ENCODE measurements at regions not wholly inside any gene's neighbourhood (a gene's known extent, or its start where the extent isn't known, plus 50 kb on each side); places are given as distances from the start of the nearest gene placed in this dataset.
"Not testable (repeated sequence)": the region's sequence is repeated elsewhere in the genome, so short reads cannot be mapped to it uniquely, and the experiment has no call there.

GRCh38 chr18:6570581-6571238, 156.0 kb upstream of the L3MBTL4 start:
- H3K36me3 ChIP-seq (ENCODE audit: control insufficient read depth in 2 of 2, extremely low read depth in 1 of 2, insufficient read depth in 2 of 2, low read length in 2 of 2) = no peaks in the 10 kb centered on the region
- H3K4me3 ChIP-seq (ENCODE audit: control insufficient read depth in 2 of 3, extremely low read depth in 1 of 3, insufficient read depth in 2 of 3, low read depth in 1 of 3, low read length in 3 of 3) = no peak overlapping the region
- no peaks in the 10 kb centered on the region for H4K20me1 ChIP-seq (ENCODE audit: control insufficient read depth, extremely low read depth, insufficient read depth, low read length)
- H3K27me3 ChIP-seq (ENCODE audit: control insufficient read depth, extremely low read depth, insufficient read depth, low read length) = no peaks in the 10 kb centered on the region
- H2AFZ ChIP-seq (ENCODE audit: control insufficient read depth, low read length) = no peak overlapping the region
- H3K27ac ChIP-seq (ENCODE audit: control insufficient read depth, insufficient read depth, low read length) = no peak overlapping the region
- H3K79me2 ChIP-seq (ENCODE audit: control insufficient read depth, insufficient read depth, low read length) = no peaks in the 10 kb centered on the region
- DNase-seq (ENCODE audit: low read depth, low spot score) (no peak), FAIRE-seq (no peak)
- TF ChIP-seq, protein P1, sequence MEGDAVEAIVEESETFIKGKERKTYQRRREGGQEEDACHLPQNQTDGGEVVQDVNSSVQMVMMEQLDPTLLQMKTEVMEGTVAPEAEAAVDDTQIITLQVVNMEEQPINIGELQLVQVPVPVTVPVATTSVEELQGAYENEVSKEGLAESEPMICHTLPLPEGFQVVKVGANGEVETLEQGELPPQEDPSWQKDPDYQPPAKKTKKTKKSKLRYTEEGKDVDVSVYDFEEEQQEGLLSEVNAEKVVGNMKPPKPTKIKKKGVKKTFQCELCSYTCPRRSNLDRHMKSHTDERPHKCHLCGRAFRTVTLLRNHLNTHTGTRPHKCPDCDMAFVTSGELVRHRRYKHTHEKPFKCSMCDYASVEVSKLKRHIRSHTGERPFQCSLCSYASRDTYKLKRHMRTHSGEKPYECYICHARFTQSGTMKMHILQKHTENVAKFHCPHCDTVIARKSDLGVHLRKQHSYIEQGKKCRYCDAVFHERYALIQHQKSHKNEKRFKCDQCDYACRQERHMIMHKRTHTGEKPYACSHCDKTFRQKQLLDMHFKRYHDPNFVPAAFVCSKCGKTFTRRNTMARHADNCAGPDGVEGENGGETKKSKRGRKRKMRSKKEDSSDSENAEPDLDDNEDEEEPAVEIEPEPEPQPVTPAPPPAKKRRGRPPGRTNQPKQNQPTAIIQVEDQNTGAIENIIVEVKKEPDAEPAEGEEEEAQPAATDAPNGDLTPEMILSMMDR (optimal IDR thresholded peaks at IDR 0.05 in 1 of 3, IDR thresholded peaks at IDR 0.05 in 1 of 3, conservative IDR thresholded peaks at IDR 0.05 in 1 of 3; ENCODE audit: extremely low read depth in 1 of 3, insufficient read depth in 2 of 3, low read length in 3 of 3) = no peak
- TF ChIP-seq EZH2 (IDR thresholded peaks at IDR 0.05; ENCODE audit: low read length) = no peak
- dilution Hi-C loops (cut with MboI; ENCODE audit: extremely low pct_ligation_motif_present, low sequenced_read_pairs) = no loop called here
- peaks cover 14% of the 10 kb centered on the region for H3K4me1 ChIP-seq (ENCODE audit: control insufficient read depth, extremely low read depth, insufficient read depth, low read length)
- no peak overlapping the region for H3K4me2 ChIP-seq (ENCODE audit: control insufficient read depth, extremely low read depth, insufficient read depth, low read depth, low read length)
- H3K9ac ChIP-seq (ENCODE audit: control insufficient read depth, extremely low read depth, insufficient read depth, low read length) = no peak overlapping the region
- no peaks in the 10 kb centered on the region for H3K9me1 ChIP-seq (ENCODE audit: control insufficient read depth, extremely low read depth, insufficient read depth, low read length)
- no peaks in the 10 kb centered on the region for H3K9me3 ChIP-seq (ENCODE audit: control insufficient read depth, low read depth, low read length)

DNA sequence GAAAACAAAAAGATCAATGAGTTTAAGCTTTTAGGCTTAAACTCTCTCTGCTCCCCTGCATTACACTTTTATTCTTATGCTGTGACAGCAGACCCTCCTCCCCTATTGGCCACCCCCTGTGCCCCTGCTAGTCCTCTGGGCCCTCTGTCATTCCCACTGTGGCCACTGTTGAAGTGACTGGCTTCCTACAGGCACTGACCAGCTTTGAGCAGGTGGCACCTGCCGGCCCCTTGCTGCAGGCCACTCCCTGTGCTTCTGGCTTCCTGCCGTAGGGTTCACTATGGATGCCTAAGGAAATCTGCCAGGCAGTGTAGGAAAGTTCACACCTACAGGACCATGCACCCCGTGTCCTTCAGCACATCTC, 156.5 kb upstream of the L3MBTL4 start:
- H3K4me1 ChIP-seq (ENCODE audit: control insufficient read depth, extremely low read depth, insufficient read depth, low read length) = peaks cover 9% of the 10 kb centered on the region
- dilution Hi-C loops (cut with MboI; ENCODE audit: extremely low pct_ligation_motif_present, low sequenced_read_pairs) = no loop called here
- no peak for FAIRE-seq
- no peak overlapping the region for H3K4me2 ChIP-seq (ENCODE audit: control insufficient read depth, extremely low read depth, insufficient read depth, low read depth, low read length)
- TF ChIP-seq EZH2 (IDR thresholded peaks at IDR 0.05; ENCODE audit: low read length) = no peak
- TF ChIP-seq, protein P1 (optimal IDR thresholded peaks at IDR 0.05 in 1 of 3, IDR thresholded peaks at IDR 0.05 in 1 of 3, conservative IDR thresholded peaks at IDR 0.05 in 1 of 3; ENCODE audit: extremely low read depth in 1 of 3, insufficient read depth in 2 of 3, low read length in 3 of 3) = no peak
- no peaks in the 10 kb centered on the region for H3K79me2 ChIP-seq (ENCODE audit: control insufficient read depth, insufficient read depth, low read length)
- H3K9me3 ChIP-seq (ENCODE audit: control insufficient read depth, low read depth, low read length) = no peaks in the 10 kb centered on the region
- no peak overlapping the region for H3K27ac ChIP-seq (ENCODE audit: control insufficient read depth, insufficient read depth, low read length)
- no peaks in the 10 kb centered on the region for H3K36me3 ChIP-seq (ENCODE audit: control insufficient read depth in 2 of 2, extremely low read depth in 1 of 2, insufficient read depth in 2 of 2, low read length in 2 of 2)
- DNase-seq (ENCODE audit: low read depth, low spot score) = no peak
- no peaks in the 10 kb centered on the region for H4K20me1 ChIP-seq (ENCODE audit: control insufficient read depth, extremely low read depth, insufficient read depth, low read length)
- peaks cover 3% of the 10 kb centered on the region for H3K27me3 ChIP-seq (ENCODE audit: control insufficient read depth, extremely low read depth, insufficient read depth, low read length)
- no peaks in the 10 kb centered on the region for H3K9me1 ChIP-seq (ENCODE audit: control insufficient read depth, extremely low read depth, insufficient read depth, low read length)
- no peak overlapping the region for H2AFZ ChIP-seq (ENCODE audit: control insufficient read depth, low read length)
- no peak overlapping the region for H3K4me3 ChIP-seq (ENCODE audit: control insufficient read depth in 2 of 3, extremely low read depth in 1 of 3, insufficient read depth in 2 of 3, low read depth in 1 of 3, low read length in 3 of 3)
- H3K9ac ChIP-seq (ENCODE audit: control insufficient read depth, extremely low read depth, insufficient read depth, low read length) = no peak overlapping the region

GRCh38 chr18:6572192-6572591, 157.3 kb upstream of the ARHGAP28 start:
- H3K79me2 ChIP-seq (ENCODE audit: control insufficient read depth, insufficient read depth, low read length); dilution Hi-C loops (cut with MboI; ENCODE audit: extremely low pct_ligation_motif_present, low sequenced_read_pairs); H3K36me3 ChIP-seq (ENCODE audit: control insufficient read depth in 2 of 2, extremely low read depth in 1 of 2, insufficient read depth in 2 of 2, low read length in 2 of 2); DNase-seq (ENCODE audit: low read depth, low spot score); H4K20me1 ChIP-seq (ENCODE audit: control insufficient read depth, extremely low read depth, insufficient read depth, low read length); H2AFZ ChIP-seq (ENCODE audit: control insufficient read depth, low read length); H3K27ac ChIP-seq (ENCODE audit: control insufficient read depth, insufficient read depth, low read length); FAIRE-seq; H3K4me1 ChIP-seq (ENCODE audit: control insufficient read depth, extremely low read depth, insufficient read depth, low read length); H3K4me2 ChIP-seq (ENCODE audit: control insufficient read depth, extremely low read depth, insufficient read depth, low read depth, low read length); H3K9me3 ChIP-seq (ENCODE audit: control insufficient read depth, low read depth, low read length); H3K9me1 ChIP-seq (ENCODE audit: control insufficient read depth, extremely low read depth, insufficient read depth, low read length); H3K27me3 ChIP-seq (ENCODE audit: control insufficient read depth, extremely low read depth, insufficient read depth, low read length); H3K4me3 ChIP-seq (ENCODE audit: control insufficient read depth in 2 of 3, extremely low read depth in 1 of 3, insufficient read depth in 2 of 3, low read depth in 1 of 3, low read length in 3 of 3); H3K9ac ChIP-seq (ENCODE audit: control insufficient read depth, extremely low read depth, insufficient read depth, low read length): not testable (repeated sequence)
